ENCODE measurements at regions not wholly inside any gene's neighbourhood (a gene's known extent, or its start where the extent isn't known, plus 50 kb on each side); places are given as distances from the start of the nearest gene placed in this dataset.

DNA sequence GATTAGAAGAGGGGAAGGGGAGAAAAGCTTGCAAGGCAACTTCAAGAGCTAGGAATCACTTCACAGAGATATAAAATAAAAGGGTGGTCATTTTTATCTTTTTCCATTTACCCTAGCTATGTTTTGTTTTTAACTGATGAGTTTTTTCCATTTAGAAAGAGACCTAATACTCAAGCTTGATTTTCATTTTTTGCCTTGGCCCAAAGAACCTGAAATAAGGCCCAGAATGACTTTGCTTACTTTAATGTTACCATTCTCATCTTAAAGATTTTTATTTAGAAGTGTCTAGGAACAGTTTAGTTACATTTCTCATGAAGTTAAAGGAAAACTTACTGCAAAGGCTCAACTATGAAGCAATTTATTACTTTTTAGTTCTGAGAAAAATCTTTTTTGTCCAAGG lies 276.3 kb upstream of the ZSWIM2 start:
- no peak overlapping the region for H3K4me2 ChIP-seq
- no peaks in the 10 kb centered on the region for H3K36me3 ChIP-seq (ENCODE audit: insufficient read depth)
- no peaks in the 10 kb centered on the region for H3K9me2 ChIP-seq (ENCODE audit: insufficient read depth)
- TF ChIP-seq CREB1 (CRISPR knock-in tag; IDR thresholded peaks at IDR 0.05; ENCODE audit: low read depth) (no peak), JUNB (IDR thresholded peaks at IDR 0.05; ENCODE audit: unreplicated experiment) (no peak), ZNF114 (CRISPR knock-in tag; IDR thresholded peaks at IDR 0.05) (no peak), ETS1 (IDR thresholded peaks at IDR 0.05) (no peak), REST (IDR thresholded peaks at IDR 0.05; ENCODE audit: unreplicated experiment) (no peak)
- DNase-seq (ENCODE audit: low spot score): no peak
- H3F3A ChIP-seq (replicated peaks; ENCODE audit: low read depth): no peaks in the 10 kb centered on the region
- H3K4me1 ChIP-seq (ENCODE audit: insufficient read depth): 0 out of 2 replicates have a peak, but pooled peaks cover 5% of the 10 kb centered on the region
- no peaks in the 10 kb centered on the region for H3K27me3 Mint-ChIP-seq (ENCODE audit: insufficient read depth, low read depth, poor library complexity)
- H4K20me1 ChIP-seq (replicated peaks; ENCODE audit: insufficient read depth): no peaks in the 10 kb centered on the region
- no peak overlapping the region; the same call in 1 of the 2 replicates for H2AFZ ChIP-seq
- 0 out of 2 replicates have a peak overlapping the region, but pooled peaks have one; percentile 41 for H3K27ac Mint-ChIP-seq
- peaks cover 10% of the 10 kb centered on the region; the same call in 2 of the 3 replicates for H3K4me1 Mint-ChIP-seq
- no peak overlapping the region for H3K27ac ChIP-seq (ENCODE audit: low read depth)
- no peak overlapping the region for H3K4me3 ChIP-seq
- no peaks in the 10 kb centered on the region for H3K9me3 Mint-ChIP-seq
- H3K27me3 ChIP-seq (ENCODE audit: insufficient read depth): no peaks in the 10 kb centered on the region
- no peaks in the 10 kb centered on the region for H3K36me3 Mint-ChIP-seq (ENCODE audit: low read depth)
- H3K79me2 ChIP-seq (replicated peaks; ENCODE audit: insufficient read depth): no peaks in the 10 kb centered on the region
- no peak overlapping the region for H3K4me3 Mint-ChIP-seq
- ATAC-seq: no peak

DNA sequence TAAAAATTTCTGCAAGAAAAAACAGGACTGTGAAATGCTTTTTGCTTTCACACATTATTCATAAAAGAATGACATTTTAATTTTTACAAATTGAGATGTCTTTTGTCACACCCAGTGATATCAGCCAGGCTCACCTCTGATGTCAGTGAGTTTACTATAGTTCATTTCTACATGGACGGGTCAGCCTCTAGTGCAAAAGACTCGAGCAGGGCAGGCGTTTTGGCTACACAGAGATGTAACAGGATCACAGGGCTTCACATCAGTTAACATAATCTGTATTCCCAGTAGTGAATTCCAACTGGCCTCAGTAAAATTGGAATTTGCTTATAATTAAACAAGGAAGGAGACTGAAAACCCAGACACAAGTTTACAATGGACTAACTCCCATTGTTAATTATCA lies 275.6 kb upstream of the ZSWIM2 start:
- H2AFZ ChIP-seq: no peak overlapping the region
- no peak overlapping the region for H3K27ac ChIP-seq (ENCODE audit: low read depth)
- H3K4me3 ChIP-seq: no peak overlapping the region
- H3K27me3 ChIP-seq (ENCODE audit: insufficient read depth): no peaks in the 10 kb centered on the region
- TF ChIP-seq EZH2phosphoT487 (IDR thresholded peaks at IDR 0.05; ENCODE audit: unreplicated experiment): no peak
- TF ChIP-seq ZNF114 (CRISPR knock-in tag; IDR thresholded peaks at IDR 0.05): no peak
- ATAC-seq (no peak), DNase-seq (ENCODE audit: low spot score) (no peak)
- no peaks in the 10 kb centered on the region for H3K9me3 Mint-ChIP-seq
- no peaks in the 10 kb centered on the region for H3K27me3 Mint-ChIP-seq (ENCODE audit: insufficient read depth, low read depth, poor library complexity)
- H3K4me3 Mint-ChIP-seq: no peak overlapping the region
- no peaks in the 10 kb centered on the region for H4K20me1 ChIP-seq (replicated peaks; ENCODE audit: insufficient read depth)
- H3K4me2 ChIP-seq: no peak overlapping the region
- H3K27ac Mint-ChIP-seq: no peak overlapping the region
- H3K36me3 ChIP-seq (ENCODE audit: insufficient read depth): no peaks in the 10 kb centered on the region
- 0 out of 2 replicates have a peak, but pooled peaks cover 5% of the 10 kb centered on the region for H3K4me1 ChIP-seq (ENCODE audit: insufficient read depth)
- H3K9me2 ChIP-seq (ENCODE audit: insufficient read depth): no peaks in the 10 kb centered on the region
- H3K79me2 ChIP-seq (replicated peaks; ENCODE audit: insufficient read depth): no peaks in the 10 kb centered on the region
- no peaks in the 10 kb centered on the region for H3F3A ChIP-seq (replicated peaks; ENCODE audit: low read depth)
- H3K4me1 Mint-ChIP-seq: peaks cover 10% of the 10 kb centered on the region; the same call in 2 of the 3 replicates
- no peaks in the 10 kb centered on the region for H3K36me3 Mint-ChIP-seq (ENCODE audit: low read depth)

Measured in GM23338 (cell line).